GM12891 (cell line): ENCODE measurements at regions not wholly inside any gene's neighbourhood (a gene's known extent, or its start where the extent isn't known, plus 50 kb on each side); places are given as distances from the start of the nearest gene placed in this dataset.

Experiments used
- POLR2A ChIP-seq: IDR thresholded peaks from 2 replicates; pipeline ENCODE4 v1.6.1; 2011; ENCODE audit warnings: low read depth, low read length, control low read depth
- POLR2AphosphoS5 ChIP-seq: IDR thresholded peaks from 2 replicates; pipeline ENCODE4 v1.6.1; 2011; ENCODE audit warnings: low read depth, low read length, control low read depth

GRCh38 chr6:62652692-62653328 lies 366.8 kb upstream of the KHDRBS2 start:
- TF ChIP-seq POLR2AphosphoS5 (no peak), POLR2A (no peak)
